ENCODE measurements at regions not wholly inside any gene's neighbourhood (a gene's known extent, or its start where the extent isn't known, plus 50 kb on each side); places are given as distances from the start of the nearest gene placed in this dataset.

DNA sequence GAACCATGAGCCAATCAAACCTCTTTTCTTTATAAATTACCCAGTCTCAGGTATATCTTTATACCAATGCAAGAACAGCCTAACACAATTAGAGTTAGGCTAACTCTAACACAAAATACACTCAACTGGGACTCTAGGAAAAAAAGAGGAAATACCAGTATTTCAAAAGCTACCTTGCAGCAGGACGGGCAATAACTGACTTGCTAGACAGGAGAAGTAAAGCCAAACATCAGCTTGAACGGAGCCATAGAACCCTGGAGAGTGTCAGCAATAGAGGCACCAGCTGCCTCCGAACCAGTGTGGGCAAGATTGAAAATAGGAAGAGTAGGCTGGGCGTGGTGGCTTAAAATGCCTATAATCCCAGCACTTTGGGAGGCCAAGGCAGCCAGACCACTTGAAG is 162.0 kb upstream of the SOX4 start:
- no peak overlapping the region for H3K27ac ChIP-seq (ENCODE audit: low read depth in 1 of 2, low read length in 1 of 2)
- 31 to 70% methylated on average over 4 of the region's 4 CpGs for WGBS, 2 donors
- no peak for ATAC-seq (ENCODE audit: insufficient read depth, low FRiP score)
- no peaks in the 10 kb centered on the region for H3K9me3 ChIP-seq (ENCODE audit: control insufficient read depth in 4 of 4, insufficient read depth in 3 of 4, low read length in 3 of 4)
- no peak for DNase-seq
- no peak overlapping the region for H3K9ac ChIP-seq (ENCODE audit: insufficient read depth in 1 of 2, low read length in 2 of 2)
- no peaks in the 10 kb centered on the region for H3K36me3 ChIP-seq (ENCODE audit: control insufficient read depth in 4 of 4, insufficient read depth in 4 of 4, low read length in 4 of 4)
- H3K4me1 ChIP-seq (ENCODE audit: control insufficient read depth in 5 of 5, insufficient read depth in 5 of 5, low read length in 5 of 5): no peaks in the 10 kb centered on the region
- TF ChIP-seq, protein P1, sequence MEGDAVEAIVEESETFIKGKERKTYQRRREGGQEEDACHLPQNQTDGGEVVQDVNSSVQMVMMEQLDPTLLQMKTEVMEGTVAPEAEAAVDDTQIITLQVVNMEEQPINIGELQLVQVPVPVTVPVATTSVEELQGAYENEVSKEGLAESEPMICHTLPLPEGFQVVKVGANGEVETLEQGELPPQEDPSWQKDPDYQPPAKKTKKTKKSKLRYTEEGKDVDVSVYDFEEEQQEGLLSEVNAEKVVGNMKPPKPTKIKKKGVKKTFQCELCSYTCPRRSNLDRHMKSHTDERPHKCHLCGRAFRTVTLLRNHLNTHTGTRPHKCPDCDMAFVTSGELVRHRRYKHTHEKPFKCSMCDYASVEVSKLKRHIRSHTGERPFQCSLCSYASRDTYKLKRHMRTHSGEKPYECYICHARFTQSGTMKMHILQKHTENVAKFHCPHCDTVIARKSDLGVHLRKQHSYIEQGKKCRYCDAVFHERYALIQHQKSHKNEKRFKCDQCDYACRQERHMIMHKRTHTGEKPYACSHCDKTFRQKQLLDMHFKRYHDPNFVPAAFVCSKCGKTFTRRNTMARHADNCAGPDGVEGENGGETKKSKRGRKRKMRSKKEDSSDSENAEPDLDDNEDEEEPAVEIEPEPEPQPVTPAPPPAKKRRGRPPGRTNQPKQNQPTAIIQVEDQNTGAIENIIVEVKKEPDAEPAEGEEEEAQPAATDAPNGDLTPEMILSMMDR (IDR thresholded peaks at IDR 0.05; ENCODE audit: control extremely low read depth, extremely low read depth): no peak
- H3K4me3 ChIP-seq: no peak overlapping the region
- no peaks in the 10 kb centered on the region for H3K27me3 ChIP-seq (ENCODE audit: control insufficient read depth in 3 of 3, insufficient read depth in 3 of 3, low read length in 2 of 3)

DNA sequence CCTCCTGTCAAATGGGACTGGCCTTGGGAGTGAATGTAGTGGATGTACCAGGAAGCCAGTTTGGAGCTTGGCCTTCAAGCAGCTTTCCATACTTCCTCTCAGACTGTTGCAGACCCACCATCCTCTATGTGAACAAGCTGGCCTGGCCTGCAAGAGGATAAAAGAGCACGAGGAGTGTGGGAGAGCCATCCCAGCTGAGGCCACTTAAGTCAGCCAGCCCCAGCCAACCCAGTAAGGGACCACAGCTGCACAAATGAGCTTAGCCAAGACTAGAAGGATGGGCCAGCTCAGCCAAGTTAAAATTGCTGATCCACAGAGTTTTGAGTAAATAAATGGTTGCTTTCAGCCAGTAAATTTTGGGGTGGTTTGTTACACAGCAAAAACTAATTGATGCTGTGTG is 156.9 kb upstream of the SOX4 start:
- no peak for ATAC-seq (ENCODE audit: insufficient read depth, low FRiP score)
- TF ChIP-seq, protein P1 (IDR thresholded peaks at IDR 0.05; ENCODE audit: control extremely low read depth, extremely low read depth): no peak
- WGBS, 2 donors: 68 to 71% methylated on average over 1 of the region's 1 CpG

DNA sequence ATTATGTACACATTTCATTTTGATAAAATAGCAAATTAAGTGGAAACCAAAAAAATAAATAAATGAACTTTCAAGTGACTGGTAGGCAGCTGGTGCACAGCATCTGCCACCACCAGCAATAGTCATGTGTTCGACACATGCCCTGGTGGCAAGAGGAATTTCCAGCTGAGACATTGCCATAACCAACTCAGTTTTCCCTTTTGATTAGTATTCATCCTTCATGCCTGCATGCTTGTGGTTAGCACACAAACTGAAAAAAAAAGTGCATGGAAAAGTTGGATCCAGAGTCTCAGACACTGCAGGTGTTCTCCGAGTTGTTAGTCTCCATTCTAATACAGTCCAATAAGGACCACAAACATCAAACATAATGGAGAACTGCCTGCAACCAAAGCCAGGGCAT is 156.0 kb upstream of the SOX4 start:
- no peaks in the 10 kb centered on the region for H3K27me3 ChIP-seq (ENCODE audit: control insufficient read depth in 3 of 3, insufficient read depth in 3 of 3, low read length in 2 of 3)
- 94 to 95% methylated on average over 2 of the region's 2 CpGs for WGBS, 2 donors
- DNase-seq (no peak), ATAC-seq (ENCODE audit: insufficient read depth, low FRiP score) (no peak)
- no peak overlapping the region for H3K27ac ChIP-seq (ENCODE audit: low read depth in 1 of 2, low read length in 1 of 2)
- H3K9me3 ChIP-seq (ENCODE audit: control insufficient read depth in 4 of 4, insufficient read depth in 3 of 4, low read length in 3 of 4): no peaks in the 10 kb centered on the region
- TF ChIP-seq, protein P1 (IDR thresholded peaks at IDR 0.05; ENCODE audit: control extremely low read depth, extremely low read depth): no peak
- no peaks in the 10 kb centered on the region for H3K36me3 ChIP-seq (ENCODE audit: control insufficient read depth in 4 of 4, insufficient read depth in 4 of 4, low read length in 4 of 4)
- no peaks in the 10 kb centered on the region for H3K4me1 ChIP-seq (ENCODE audit: control insufficient read depth in 5 of 5, insufficient read depth in 5 of 5, low read length in 5 of 5)
- no peak overlapping the region for H3K9ac ChIP-seq (ENCODE audit: insufficient read depth in 1 of 2, low read length in 2 of 2)
- H3K4me3 ChIP-seq: no peak overlapping the region

More for the DNA sequence above, 156.9 kb upstream of the SOX4 start:
- H3K9me3 ChIP-seq (ENCODE audit: control insufficient read depth in 4 of 4, insufficient read depth in 3 of 4, low read length in 3 of 4): no peaks in the 10 kb centered on the region
- no peaks in the 10 kb centered on the region for H3K36me3 ChIP-seq (ENCODE audit: control insufficient read depth in 4 of 4, insufficient read depth in 4 of 4, low read length in 4 of 4)
- no peaks in the 10 kb centered on the region for H3K4me1 ChIP-seq (ENCODE audit: control insufficient read depth in 5 of 5, insufficient read depth in 5 of 5, low read length in 5 of 5)
- H3K27me3 ChIP-seq (ENCODE audit: control insufficient read depth in 3 of 3, insufficient read depth in 3 of 3, low read length in 2 of 3): no peaks in the 10 kb centered on the region
- H3K27ac ChIP-seq (ENCODE audit: low read depth in 1 of 2, low read length in 1 of 2): no peak overlapping the region
- DNase-seq: peak; percentile 42 to 74 (median 70)
- no peak overlapping the region for H3K4me3 ChIP-seq
- H3K9ac ChIP-seq (ENCODE audit: insufficient read depth in 1 of 2, low read length in 2 of 2): no peak overlapping the region

DNA sequence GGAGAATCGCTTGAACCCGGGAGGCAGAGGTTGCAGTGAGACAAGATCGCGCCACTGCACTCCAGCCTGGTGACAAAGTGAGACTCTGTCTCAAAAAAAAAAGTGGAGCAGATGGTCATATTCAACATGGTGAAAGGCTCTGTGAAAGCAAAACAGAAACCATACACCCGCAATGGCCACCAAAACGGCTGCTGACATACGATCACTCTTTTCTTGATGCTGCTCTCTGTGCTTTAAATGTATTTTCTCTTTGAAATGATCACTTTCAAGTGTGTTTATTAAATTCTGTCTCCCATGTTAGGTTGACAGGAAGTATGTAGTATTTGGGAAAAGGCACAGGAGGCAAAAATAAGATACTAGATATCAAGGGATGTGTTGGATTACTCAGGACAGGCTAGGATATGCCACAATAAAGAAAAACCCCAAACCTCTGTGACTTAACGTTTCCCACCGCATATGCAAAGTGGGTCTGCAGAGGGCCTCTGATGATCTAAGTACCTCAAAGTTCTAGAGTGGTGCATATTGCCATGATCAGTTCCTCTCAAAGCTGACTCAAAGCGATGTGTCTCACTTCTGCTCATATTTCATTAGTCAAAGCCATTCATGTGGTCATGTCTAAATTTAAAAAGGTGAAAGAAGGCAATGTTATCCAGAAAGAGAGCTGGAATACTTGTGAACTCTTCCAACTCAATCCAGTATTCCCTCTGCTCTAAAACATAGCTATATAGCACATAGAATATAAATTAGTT is 155.1 kb upstream of the SOX4 start:
- Histone ChIP-seq H3K36me3 (ENCODE audit: control insufficient read depth in 4 of 4, insufficient read depth in 4 of 4, low read length in 4 of 4) (no peaks in the 10 kb centered on the region), H3K27ac (ENCODE audit: low read depth in 1 of 2, low read length in 1 of 2) (no peak overlapping the region), H3K27me3 (ENCODE audit: control insufficient read depth in 3 of 3, insufficient read depth in 3 of 3, low read length in 2 of 3) (no peaks in the 10 kb centered on the region), H3K4me3 (no peak overlapping the region), H3K9me3 (ENCODE audit: control insufficient read depth in 4 of 4, insufficient read depth in 3 of 4, low read length in 3 of 4) (no peaks in the 10 kb centered on the region), H3K4me1 (ENCODE audit: control insufficient read depth in 5 of 5, insufficient read depth in 5 of 5, low read length in 5 of 5) (no peaks in the 10 kb centered on the region), H3K9ac (ENCODE audit: insufficient read depth in 1 of 2, low read length in 2 of 2) (no peak overlapping the region)
- 66 to 80% methylated on average over 10 of the region's 10 CpGs for WGBS, 2 donors
- ATAC-seq (ENCODE audit: insufficient read depth, low FRiP score) (no peak), DNase-seq (no peak)
- TF ChIP-seq, protein P1 (IDR thresholded peaks at IDR 0.05; ENCODE audit: control extremely low read depth, extremely low read depth): no peak

All from lung (tissue), 11 donors.